Breast epithelium (tissue), 3 donors: ENCODE measurements at regions not wholly inside any gene's neighbourhood (a gene's known extent, or its start where the extent isn't known, plus 50 kb on each side); places are given as distances from the start of the nearest gene placed in this dataset.

Source experiments
- CTCF ChIP-seq, 3 donors: fragments of 450-650 bp; IDR thresholded peaks; one replicate each; pipeline ENCODE4 v1.5.1; 2016 to 2017; ENCODE audit warnings: antibody characterized with exemption in 3 of 3, mild to moderate bottlenecking in 3 of 3, moderate library complexity in 3 of 3
- POLR2AphosphoS5 ChIP-seq, 3 donors: sonication (generic); formaldehyde crosslinking; IDR thresholded peaks; one replicate each; pipeline ENCODE4 v1.6.1; 2017; ENCODE audit warnings: antibody characterized with exemption in 3 of 3

- TF ChIP-seq CTCF (IDR thresholded peaks at IDR 0.05) (no peak), POLR2AphosphoS5 (IDR thresholded peaks at IDR 0.05) (no peak)
These were observed 299.3 kb upstream of the SATB1 start for GRCh38 chr3:18724456-18724855.
